ENCODE measurements at regions not wholly inside any gene's neighbourhood (a gene's known extent, or its start where the extent isn't known, plus 50 kb on each side); places are given as distances from the start of the nearest gene placed in this dataset.
"Not testable (repeated sequence)": the region's sequence is repeated elsewhere in the genome, so short reads cannot be mapped to it uniquely, and the experiment has no call there.

- in situ Hi-C loops (cut with MboI), result no loop called here
- 15 to 40% methylated on average over 1 of the region's 1 CpG for WGBS, 2 experiments (ENCODE audit: low coverage in 1 of 2, low lambda C conversion rate in 2 of 2, missing lambda C conversion rate in 2 of 2)
These were observed 337.9 kb downstream of the DAD1 start for GRCh38 chr14:22251090-22251489.

DNA sequence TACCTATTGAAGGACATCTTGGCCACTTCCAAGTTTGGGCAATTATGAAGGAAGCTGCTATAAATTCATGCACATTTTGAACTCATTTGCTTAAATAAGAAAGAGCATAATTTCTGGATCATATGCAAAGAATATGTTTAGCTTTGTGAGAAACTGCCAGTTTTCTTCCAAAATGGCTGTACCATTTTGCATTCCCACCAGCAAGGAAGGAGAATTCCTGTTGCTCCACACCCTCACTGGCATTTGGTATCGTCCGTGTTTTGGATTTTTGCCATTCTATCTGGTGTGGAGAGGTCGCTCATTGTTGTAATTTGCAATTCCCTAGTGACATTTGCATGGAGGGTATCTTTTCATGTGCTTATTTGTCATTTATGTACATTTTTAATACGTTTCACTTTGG is 339.3 kb downstream of the DAD1 start:
- 23 to 27% methylated on average over 4 of the region's 4 CpGs for WGBS, 2 experiments (ENCODE audit: low coverage in 1 of 2, low lambda C conversion rate in 2 of 2, missing lambda C conversion rate in 2 of 2)
- Histone ChIP-seq H2AFZ (no peak overlapping the region), H3K9me3 (ENCODE audit: low read depth) (no peaks in the 10 kb centered on the region), H3K36me3 (ENCODE audit: low read depth) (no peaks in the 10 kb centered on the region), H3K9ac (no peak overlapping the region), H3K9me2 (ENCODE audit: insufficient read depth) (no peaks in the 10 kb centered on the region), H3K27me3 (replicated peaks; ENCODE audit: insufficient read depth) (no peaks in the 10 kb centered on the region; the same call in 1 of the 2 replicates), H3K4me3 (no peak overlapping the region), H3F3A (ENCODE audit: insufficient read depth) (no peaks in the 10 kb centered on the region), H3K27ac (no peak overlapping the region), H4K20me1 (ENCODE audit: insufficient read depth) (no peaks in the 10 kb centered on the region), H3K79me2 (ENCODE audit: insufficient read depth) (no peaks in the 10 kb centered on the region), H3K4me2 (ENCODE audit: unreplicated experiment) (no peak overlapping the region), H3K4me1 (ENCODE audit: insufficient read depth) (no peaks in the 10 kb centered on the region)
- in situ Hi-C loops (cut with MboI), result no loop called here
- no peak for TF ChIP-seq EZH2phosphoT487 (IDR thresholded peaks at IDR 0.05; ENCODE audit: insufficient read depth, low read depth)
- DNase-seq, result no peak

More at GRCh38 chr14:22251090-22251489, 337.9 kb downstream of the DAD1 start:
- peak; percentile 3 for DNase-seq
- Histone ChIP-seq H3K4me1 (ENCODE audit: insufficient read depth) (no peaks in the 10 kb centered on the region), H3K9ac (no peak overlapping the region), H3K9me3 (ENCODE audit: low read depth) (no peaks in the 10 kb centered on the region), H3K27ac (no peak overlapping the region), H3K4me3 (no peak overlapping the region), H3K9me2 (ENCODE audit: insufficient read depth) (no peaks in the 10 kb centered on the region), H3K27me3 (replicated peaks; ENCODE audit: insufficient read depth) (no peaks in the 10 kb centered on the region; the same call in 1 of the 2 replicates), H4K20me1 (ENCODE audit: insufficient read depth) (no peaks in the 10 kb centered on the region), H3F3A (ENCODE audit: insufficient read depth) (no peaks in the 10 kb centered on the region), H3K4me2 (ENCODE audit: unreplicated experiment) (no peak overlapping the region), H3K36me3 (ENCODE audit: low read depth) (no peaks in the 10 kb centered on the region), H3K79me2 (ENCODE audit: insufficient read depth) (no peaks in the 10 kb centered on the region), H2AFZ (no peak overlapping the region)
- TF ChIP-seq EZH2phosphoT487 (IDR thresholded peaks at IDR 0.05; ENCODE audit: insufficient read depth, low read depth) (no peak), EZH2 (IDR thresholded peaks at IDR 0.05; ENCODE audit: insufficient read depth, poor library complexity, severe bottlenecking) (no peak)

GRCh38 chr14:22243971-22244581 is 344.9 kb downstream of the DAD1 start:
- Histone ChIP-seq H3K9ac (no peak overlapping the region), H4K20me1 (ENCODE audit: insufficient read depth) (no peaks in the 10 kb centered on the region), H3K27me3 (replicated peaks; ENCODE audit: insufficient read depth) (no peaks in the 10 kb centered on the region), H2AFZ (no peak overlapping the region), H3K4me1 (ENCODE audit: insufficient read depth) (no peaks in the 10 kb centered on the region), H3K79me2 (ENCODE audit: insufficient read depth) (no peaks in the 10 kb centered on the region), H3K4me2 (ENCODE audit: unreplicated experiment) (no peak overlapping the region), H3F3A (ENCODE audit: insufficient read depth) (no peaks in the 10 kb centered on the region), H3K9me3 (ENCODE audit: low read depth) (no peaks in the 10 kb centered on the region), H3K4me3 (no peak overlapping the region), H3K9me2 (ENCODE audit: insufficient read depth) (no peaks in the 10 kb centered on the region), H3K36me3 (ENCODE audit: low read depth) (no peaks in the 10 kb centered on the region), H3K27ac (no peak overlapping the region)
- in situ Hi-C loops (cut with MboI), result no loop called here
- WGBS, 2 experiments (ENCODE audit: low coverage in 1 of 2, low lambda C conversion rate in 2 of 2, missing lambda C conversion rate in 2 of 2), result 44 to 48% methylated on average over 6 of the region's 6 CpGs
- no peak for DNase-seq
- TF ChIP-seq EZH2 (IDR thresholded peaks at IDR 0.05; ENCODE audit: insufficient read depth, poor library complexity, severe bottlenecking) (no peak), EZH2phosphoT487 (IDR thresholded peaks at IDR 0.05; ENCODE audit: insufficient read depth, low read depth) (no peak)

- DNase-seq; H3K9me2 ChIP-seq (ENCODE audit: insufficient read depth); H3F3A ChIP-seq (ENCODE audit: insufficient read depth); H3K4me1 ChIP-seq (ENCODE audit: insufficient read depth); H3K9me3 ChIP-seq (ENCODE audit: low read depth); H3K4me3 ChIP-seq; H3K79me2 ChIP-seq (ENCODE audit: insufficient read depth); H3K27ac ChIP-seq; H2AFZ ChIP-seq; H3K27me3 ChIP-seq (replicated peaks; ENCODE audit: insufficient read depth); H3K4me2 ChIP-seq (ENCODE audit: unreplicated experiment); H3K9ac ChIP-seq; H3K36me3 ChIP-seq (ENCODE audit: low read depth); in situ Hi-C loops (cut with MboI); H4K20me1 ChIP-seq (ENCODE audit: insufficient read depth): not testable (repeated sequence)
- 26 to 27% methylated on average over 3 of the region's 3 CpGs for WGBS, 2 experiments (ENCODE audit: low coverage in 1 of 2, low lambda C conversion rate in 2 of 2, missing lambda C conversion rate in 2 of 2)
These were observed 350.7 kb downstream of the DAD1 start for GRCh38 chr14:22238320-22238719.

- in situ Hi-C loops (cut with MboI), result no loop called here
These were observed 355.6 kb downstream of the DAD1 start for GRCh38 chr14:22233377-22233776.

More at GRCh38 chr14:22233377-22233776, 355.6 kb downstream of the DAD1 start:
- Histone ChIP-seq H2AFZ (no peak overlapping the region), H3K4me2 (ENCODE audit: unreplicated experiment) (no peak overlapping the region), H3K27ac (no peak overlapping the region), H4K20me1 (ENCODE audit: insufficient read depth) (no peaks in the 10 kb centered on the region), H3K79me2 (ENCODE audit: insufficient read depth) (no peaks in the 10 kb centered on the region), H3K4me1 (ENCODE audit: insufficient read depth) (no peaks in the 10 kb centered on the region), H3K4me3 (no peak overlapping the region), H3F3A (ENCODE audit: insufficient read depth) (no peaks in the 10 kb centered on the region), H3K36me3 (ENCODE audit: low read depth) (no peaks in the 10 kb centered on the region), H3K9me2 (ENCODE audit: insufficient read depth) (no peaks in the 10 kb centered on the region), H3K27me3 (replicated peaks; ENCODE audit: insufficient read depth) (peaks cover 4% of the 10 kb centered on the region; the same call in 1 of the 2 replicates), H3K9me3 (ENCODE audit: low read depth) (no peaks in the 10 kb centered on the region), H3K9ac (no peak overlapping the region)
- DNase-seq, result no peak
- TF ChIP-seq EZH2 (IDR thresholded peaks at IDR 0.05; ENCODE audit: insufficient read depth, poor library complexity, severe bottlenecking) (no peak), EZH2phosphoT487 (IDR thresholded peaks at IDR 0.05; ENCODE audit: insufficient read depth, low read depth) (no peak)

Data from GM23248 (cell line).